ENCODE measurements at regions not wholly inside any gene's neighbourhood (a gene's known extent, or its start where the extent isn't known, plus 50 kb on each side); places are given as distances from the start of the nearest gene placed in this dataset.

GRCh38 chr6:115618256-115618655, 442.4 kb downstream of the FRK start:
- DNase-seq (ENCODE audit: low spot score), result no peak
- no peak overlapping the region for H2AFZ ChIP-seq (replicated peaks)
- no peaks in the 10 kb centered on the region for H3K27me3 ChIP-seq

GRCh38 chr6:115617031-115617430, 443.7 kb downstream of the FRK start:
- TF ChIP-seq EZH2 (IDR thresholded peaks at IDR 0.05) (no peak), CTCF (IDR thresholded peaks at IDR 0.05) (no peak), EZH2phosphoT487 (IDR thresholded peaks at IDR 0.05) (no peak)
- no peak overlapping the region for H3K27ac ChIP-seq
- H2AFZ ChIP-seq (replicated peaks), result no peak overlapping the region
- H3K4me1 ChIP-seq, result no peaks in the 10 kb centered on the region
- H3K36me3 ChIP-seq, result no peaks in the 10 kb centered on the region
- no peaks in the 10 kb centered on the region for H3K27me3 Mint-ChIP-seq (ENCODE audit: insufficient read depth, low read depth)
- H3K4me2 ChIP-seq, result no peak overlapping the region
- H3K36me3 Mint-ChIP-seq, result no peaks in the 10 kb centered on the region
- no peaks in the 10 kb centered on the region for H3K9me3 Mint-ChIP-seq
- H3K9ac ChIP-seq, result no peak overlapping the region
- no peaks in the 10 kb centered on the region for H3K4me1 Mint-ChIP-seq
- H3K27ac Mint-ChIP-seq, result no peak overlapping the region
- H3K4me3 ChIP-seq, result no peak overlapping the region
- no peak for DNase-seq (ENCODE audit: low spot score)
- H3K27me3 ChIP-seq, result no peaks in the 10 kb centered on the region
- no peaks in the 10 kb centered on the region for H3K9me3 ChIP-seq (ENCODE audit: low read depth)
- no peaks in the 10 kb centered on the region for H3F3A ChIP-seq (ENCODE audit: low read depth)
- no peak overlapping the region for H3K4me3 Mint-ChIP-seq
- H3K79me2 ChIP-seq (ENCODE audit: low read depth), result no peaks in the 10 kb centered on the region
- no peaks in the 10 kb centered on the region for H4K20me1 ChIP-seq (ENCODE audit: low read depth)

More at GRCh38 chr6:115618256-115618655, 442.4 kb downstream of the FRK start:
- Histone ChIP-seq H3K4me2 (no peak overlapping the region), H3K4me3 (no peak overlapping the region), H3K27ac (no peak overlapping the region), H3K79me2 (ENCODE audit: low read depth) (no peaks in the 10 kb centered on the region), H3K4me1 (no peaks in the 10 kb centered on the region), H3K36me3 (no peaks in the 10 kb centered on the region), H3K9ac (no peak overlapping the region), H4K20me1 (ENCODE audit: low read depth) (no peaks in the 10 kb centered on the region), H3F3A (ENCODE audit: low read depth) (no peaks in the 10 kb centered on the region), H3K9me3 (ENCODE audit: low read depth) (no peaks in the 10 kb centered on the region)
- no peaks in the 10 kb centered on the region for H3K27me3 Mint-ChIP-seq (ENCODE audit: insufficient read depth, low read depth)
- H3K36me3 Mint-ChIP-seq, result no peaks in the 10 kb centered on the region
- H3K9me3 Mint-ChIP-seq, result no peaks in the 10 kb centered on the region
- H3K27ac Mint-ChIP-seq, result no peak overlapping the region
- H3K4me3 Mint-ChIP-seq, result no peak overlapping the region
- TF ChIP-seq CTCF (IDR thresholded peaks at IDR 0.05) (no peak), EZH2phosphoT487 (IDR thresholded peaks at IDR 0.05) (no peak), EZH2 (IDR thresholded peaks at IDR 0.05) (no peak)
- no peaks in the 10 kb centered on the region for H3K4me1 Mint-ChIP-seq

- DNase-seq (ENCODE audit: low spot score), result no peak
- H3K36me3 Mint-ChIP-seq, result no peaks in the 10 kb centered on the region
- Histone ChIP-seq H4K20me1 (ENCODE audit: low read depth) (no peaks in the 10 kb centered on the region), H3K79me2 (ENCODE audit: low read depth) (no peaks in the 10 kb centered on the region), H3K4me3 (no peak overlapping the region), H3K27ac (no peak overlapping the region), H3K27me3 (no peaks in the 10 kb centered on the region), H3K36me3 (no peaks in the 10 kb centered on the region), H3F3A (ENCODE audit: low read depth) (no peaks in the 10 kb centered on the region), H3K9me3 (ENCODE audit: low read depth) (no peaks in the 10 kb centered on the region), H2AFZ (replicated peaks) (no peak overlapping the region), H3K4me2 (no peak overlapping the region), H3K9ac (no peak overlapping the region), H3K4me1 (no peaks in the 10 kb centered on the region)
- H3K4me1 Mint-ChIP-seq, result peaks cover 17% of the 10 kb centered on the region
- no peaks in the 10 kb centered on the region for H3K27me3 Mint-ChIP-seq (ENCODE audit: insufficient read depth, low read depth)
- H3K9me3 Mint-ChIP-seq, result no peaks in the 10 kb centered on the region
- H3K4me3 Mint-ChIP-seq, result no peak overlapping the region
- no peak overlapping the region for H3K27ac Mint-ChIP-seq
- TF ChIP-seq EZH2phosphoT487 (IDR thresholded peaks at IDR 0.05) (no peak), EZH2 (IDR thresholded peaks at IDR 0.05) (no peak), CTCF (IDR thresholded peaks at IDR 0.05) (no peak)
Observed at GRCh38 chr6:115613488-115613887, 447.2 kb downstream of the FRK start.

Data from neural progenitor cell (in vitro differentiated cells).